A204.1 (cell line): ENCODE measurements at regions not wholly inside any gene's neighbourhood (a gene's known extent, or its start where the extent isn't known, plus 50 kb on each side); places are given as distances from the start of the nearest gene placed in this dataset.

Experiments
- FAIRE-seq: peaks from 2 replicates; lab custom pipeline; 2012; peaks lifted over from hg19 to GRCh38; lab: Jason Lieb, UNC

- FAIRE-seq, result no peak
Observed at GRCh38 chr12:115013236-115013981, 329.4 kb upstream of the TBX3 start.

DNA sequence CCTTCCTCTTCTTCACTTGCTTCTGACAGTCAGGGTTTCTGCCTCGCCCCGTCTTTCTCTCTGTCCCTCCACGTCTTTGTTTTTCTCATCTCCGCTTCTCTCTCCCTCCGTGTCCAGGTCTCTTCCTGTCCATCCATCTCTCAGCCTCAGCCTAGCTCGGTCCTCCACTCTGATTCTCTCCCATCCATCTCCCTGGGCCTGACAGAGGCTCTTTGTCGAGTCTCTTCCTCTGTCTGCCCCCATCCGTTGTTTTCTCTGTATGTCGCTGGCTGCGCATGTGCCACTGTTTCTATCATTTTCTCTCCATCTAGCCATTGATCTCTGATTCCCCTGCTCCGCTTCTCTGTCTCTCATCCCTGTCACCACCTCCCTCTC, 328.9 kb upstream of the TBX3 start:
- no peak for FAIRE-seq

DNA sequence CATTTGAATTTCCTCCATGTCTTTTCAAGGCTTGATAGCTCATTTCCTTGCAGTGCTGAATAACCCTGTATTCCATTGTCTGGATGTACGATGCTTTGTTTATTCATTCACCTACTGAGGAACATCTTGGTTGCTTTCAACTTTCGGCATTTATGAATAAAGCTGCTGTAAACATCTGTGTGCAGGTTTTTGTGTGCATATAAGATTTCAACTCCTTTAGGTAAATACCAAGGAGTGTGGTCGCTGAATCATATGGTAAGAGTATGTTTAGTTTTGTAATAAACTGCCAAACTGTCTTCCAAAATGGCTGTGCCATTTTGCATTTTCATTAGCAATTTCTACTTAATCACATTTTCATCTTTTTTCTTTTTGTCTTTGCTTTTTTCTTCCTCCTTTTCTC, 327.7 kb upstream of the TBX3 start:
- FAIRE-seq, result no peak

DNA sequence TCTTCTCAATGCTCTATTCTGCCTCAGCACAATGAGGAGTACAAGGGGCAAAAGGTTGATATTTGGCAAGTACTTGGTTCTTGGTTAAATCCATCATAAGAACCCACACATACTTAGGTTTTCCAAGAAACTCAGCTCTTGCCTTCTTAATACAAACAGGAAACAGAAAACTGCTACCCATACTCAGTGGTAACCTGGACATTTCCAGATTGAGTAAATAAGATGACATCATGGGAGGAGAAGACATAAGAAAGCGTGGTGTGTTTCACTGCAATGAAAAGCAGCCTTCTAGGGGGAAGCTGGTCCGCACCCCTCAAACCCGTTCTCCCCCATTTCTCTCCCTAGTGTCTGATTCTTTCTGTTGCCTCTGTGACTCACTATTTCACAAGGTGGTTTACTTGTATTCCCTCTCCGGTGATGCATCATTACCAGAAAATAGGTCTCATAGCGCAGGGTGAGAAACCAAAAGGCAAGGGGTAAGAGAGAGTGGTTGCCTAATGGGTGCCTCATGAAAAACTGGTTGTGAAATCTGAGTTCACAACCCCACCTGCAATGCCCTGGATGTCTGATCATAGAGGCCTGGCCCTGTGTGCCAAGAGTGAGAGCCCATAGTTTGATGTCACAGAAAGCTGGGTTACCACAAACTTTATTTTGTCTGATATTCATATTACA, 326.5 kb upstream of the TBX3 start:
- no peak for FAIRE-seq

- no peak for FAIRE-seq
Observed at GRCh38 chr12:115008929-115009328, 325.0 kb upstream of the TBX3 start.

DNA sequence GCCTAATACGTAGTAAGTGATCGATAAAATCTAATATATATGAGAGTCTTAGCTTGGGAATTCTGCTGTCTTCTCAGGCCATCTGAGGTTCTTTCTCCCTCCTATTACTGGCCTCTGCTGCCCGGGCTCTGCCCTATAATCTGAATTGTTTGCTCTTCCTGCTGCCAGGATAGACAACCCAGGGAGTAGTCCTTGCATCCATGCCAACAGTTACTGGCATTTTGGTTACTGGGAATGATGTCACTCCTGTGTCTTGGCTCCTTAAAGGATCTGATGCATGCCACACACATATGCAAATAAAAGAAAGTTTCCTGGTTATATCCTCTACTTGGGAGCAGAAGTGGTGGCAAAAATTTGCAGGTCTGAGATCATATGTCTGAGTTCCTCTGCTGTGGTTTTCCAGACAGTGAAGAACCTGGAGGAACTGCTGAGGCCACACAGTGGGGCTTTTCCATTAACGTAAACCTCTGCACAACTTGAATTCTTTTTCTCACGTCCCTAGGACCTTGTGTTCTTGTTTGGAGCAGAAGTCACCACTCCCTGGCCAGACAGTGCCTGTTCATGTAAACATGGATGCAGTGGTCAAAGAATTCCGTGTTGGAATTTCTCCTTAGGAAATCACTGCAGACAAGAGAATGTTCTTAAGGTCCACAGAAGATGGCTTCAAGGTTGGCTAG, 320.6 kb upstream of the TBX3 start:
- FAIRE-seq, result no peak

DNA sequence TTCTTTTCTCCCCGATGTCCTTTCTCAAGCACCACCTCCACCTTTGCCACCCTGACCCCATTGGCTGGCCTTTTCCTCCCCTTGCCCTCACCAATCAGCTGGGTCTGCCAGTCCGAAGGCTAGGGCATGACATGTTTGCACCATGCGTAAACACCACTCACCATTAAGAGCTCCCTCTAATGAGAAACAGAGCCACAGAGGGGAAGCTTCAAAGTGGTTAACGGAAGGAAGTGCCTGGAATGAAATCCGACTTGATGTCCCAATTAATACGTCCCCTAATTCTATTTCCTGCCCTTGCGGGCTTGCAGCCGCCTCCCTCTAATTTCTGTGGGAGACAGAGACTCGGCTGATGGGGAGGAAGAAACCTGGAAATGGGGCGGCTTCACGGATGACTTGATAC, 318.5 kb upstream of the TBX3 start:
- no peak for FAIRE-seq

DNA sequence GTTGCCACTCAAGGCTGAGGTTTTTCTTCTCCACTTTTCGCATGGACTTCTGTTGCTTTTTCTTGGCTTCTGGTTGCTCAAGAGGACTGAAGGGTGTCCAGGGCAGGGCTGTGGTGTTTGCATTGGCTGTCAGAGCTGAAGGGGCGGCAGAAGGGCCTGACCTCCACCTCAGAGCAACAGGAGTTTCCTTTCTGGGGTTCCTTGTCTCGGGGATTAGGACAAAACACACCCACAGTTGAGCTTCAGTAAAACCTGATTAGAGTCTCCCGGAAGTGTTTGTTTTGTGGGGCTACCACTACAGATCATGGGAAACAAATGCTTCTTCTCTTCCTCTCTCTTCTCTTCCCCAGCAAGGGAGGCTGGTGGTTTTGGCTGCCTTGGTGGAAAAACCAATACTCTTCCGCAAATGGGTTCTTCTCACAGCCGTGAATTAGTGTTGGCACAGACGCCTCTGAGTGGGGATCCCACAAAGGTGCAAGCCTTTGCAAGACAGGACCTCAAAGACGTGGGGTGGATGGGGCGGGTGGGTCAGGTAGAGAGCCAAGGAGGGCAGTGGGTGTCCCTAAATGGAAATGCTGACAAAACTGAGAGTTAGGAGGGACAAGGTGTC, 317.7 kb upstream of the TBX3 start:
- FAIRE-seq, result no peak

GRCh38 chr12:115000038-115000437, 316.1 kb upstream of the TBX3 start:
- no peak for FAIRE-seq

GRCh38 chr12:114998750-114999128, 314.8 kb upstream of the TBX3 start:
- FAIRE-seq, result no peak

GRCh38 chr12:114998118-114998749, 314.3 kb upstream of the TBX3 start:
- no peak for FAIRE-seq

DNA sequence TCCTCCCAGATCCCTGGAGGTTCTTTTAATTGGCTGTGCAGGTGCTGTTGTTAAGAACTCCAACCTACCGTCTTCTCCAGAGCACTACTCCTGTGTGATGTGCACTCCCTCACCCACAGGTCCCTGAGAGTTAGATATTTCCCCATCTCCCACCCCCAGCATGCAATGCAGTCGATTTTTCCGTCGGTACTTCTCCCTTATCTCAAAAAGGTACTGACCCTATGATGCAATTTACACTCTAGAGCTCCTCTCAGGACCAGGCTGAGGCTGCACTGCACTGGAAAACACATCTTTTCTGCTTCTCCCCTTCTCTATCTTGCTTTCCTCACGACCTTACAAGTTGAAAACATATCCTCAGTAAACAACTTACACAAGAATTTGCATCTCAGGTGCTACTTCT, 312.4 kb upstream of the TBX3 start:
- FAIRE-seq, result no peak

DNA sequence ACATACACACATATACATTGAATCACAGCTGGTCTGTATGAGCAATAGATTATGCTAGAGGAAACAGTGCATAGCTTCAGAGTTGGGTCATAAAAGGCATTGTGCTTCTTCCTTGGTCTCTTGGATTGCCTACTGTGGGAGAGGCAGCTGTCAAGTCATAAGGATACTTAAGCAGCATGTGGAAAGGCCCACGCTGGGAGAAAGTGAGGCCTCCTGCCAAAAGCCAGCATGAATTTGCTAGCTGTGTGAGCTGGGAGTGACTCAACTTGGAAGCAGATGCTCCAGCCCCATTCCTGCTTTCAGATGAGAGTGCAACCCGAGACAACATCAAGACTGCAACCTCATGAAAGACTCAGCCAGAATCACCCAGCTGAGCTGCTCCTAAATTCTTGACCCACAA, 311.9 kb upstream of the TBX3 start:
- no peak for FAIRE-seq

DNA sequence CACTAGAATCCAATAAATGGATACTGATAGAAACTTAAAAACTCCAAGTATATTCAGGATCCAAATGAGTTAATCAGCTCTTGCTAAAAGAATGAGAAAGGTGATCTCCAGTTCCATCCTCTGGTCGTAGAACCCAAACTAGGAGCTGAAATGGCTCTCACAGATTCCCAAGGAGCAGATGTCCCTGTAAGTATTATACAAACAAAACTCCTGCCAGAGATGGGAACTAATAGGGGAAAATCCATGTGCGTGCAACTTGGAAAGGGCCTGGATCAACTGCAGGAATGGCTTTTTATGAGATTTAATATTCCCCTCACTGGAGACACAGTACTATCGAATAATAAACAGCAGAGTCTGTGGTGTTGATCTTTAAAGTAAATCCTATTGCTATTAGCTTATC, 309.2 kb upstream of the TBX3 start:
- FAIRE-seq, result no peak

GRCh38 chr12:114992443-114992842, 308.5 kb upstream of the TBX3 start:
- no peak for FAIRE-seq

GRCh38 chr12:114990381-114990780, 306.4 kb upstream of the TBX3 start:
- no peak for FAIRE-seq

DNA sequence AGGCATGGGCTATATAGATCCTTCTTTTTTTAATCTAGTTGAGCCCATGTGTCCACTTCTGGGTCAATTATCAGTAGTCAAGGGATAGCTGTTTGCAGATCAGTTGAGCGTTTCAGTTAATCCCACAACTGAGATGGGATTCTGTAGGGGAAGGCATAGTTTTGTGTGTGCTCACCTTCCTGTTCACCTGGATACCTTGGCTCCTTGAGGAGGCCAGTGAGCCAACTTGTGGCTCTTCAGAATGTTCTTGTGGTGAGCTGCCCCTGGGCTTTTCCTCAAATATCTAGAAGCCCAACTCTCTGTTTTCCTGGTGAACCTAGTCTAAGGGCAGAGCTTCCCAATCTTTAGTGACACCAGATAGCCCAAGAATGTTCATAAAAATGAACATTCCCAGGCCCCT, 302.9 kb upstream of the TBX3 start:
- FAIRE-seq, result no peak

GRCh38 chr12:114986178-114986714, 302.3 kb upstream of the TBX3 start:
- no peak for FAIRE-seq

DNA sequence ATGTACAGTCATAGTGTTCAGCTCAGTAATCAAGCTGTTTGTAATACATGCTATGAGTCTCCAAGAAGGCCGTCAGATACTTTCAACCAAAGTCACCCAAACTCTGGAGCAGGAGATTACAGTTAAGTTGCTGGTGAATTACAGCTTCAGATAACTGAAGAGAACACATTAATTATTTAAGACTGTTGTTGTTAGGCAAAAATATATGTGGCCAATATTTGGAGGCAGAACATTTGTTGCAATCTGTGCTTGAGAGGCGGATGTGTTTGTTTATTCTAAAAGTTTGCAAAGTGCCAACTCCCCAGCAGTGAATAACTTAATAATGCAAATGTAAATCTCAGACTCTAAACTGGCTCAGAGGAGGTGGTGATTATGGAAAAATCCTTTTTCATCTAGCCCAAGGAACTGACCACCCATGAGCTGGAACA, 300.7 kb upstream of the TBX3 start:
- FAIRE-seq, result no peak

DNA sequence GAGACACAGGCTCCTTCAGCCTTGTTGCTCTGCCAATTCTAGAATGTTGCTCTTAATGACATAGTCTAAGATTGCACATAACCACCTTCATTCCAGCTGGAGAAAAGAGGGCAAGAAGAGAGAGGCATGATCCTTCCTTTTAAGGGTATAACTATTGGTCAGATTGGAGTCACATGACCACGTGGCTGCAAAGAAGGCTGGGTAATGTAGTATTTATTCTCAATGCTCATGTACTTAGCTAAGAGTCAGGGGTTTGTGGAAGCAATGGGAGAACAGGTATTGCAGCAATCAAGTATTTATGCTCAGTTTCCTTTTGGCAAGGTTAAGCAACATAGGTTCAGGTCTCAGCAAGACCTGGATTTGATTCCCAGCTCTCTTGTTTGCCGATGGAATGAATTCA, 298.8 kb upstream of the TBX3 start:
- no peak for FAIRE-seq

GRCh38 chr12:114981036-114981435, 297.1 kb upstream of the TBX3 start:
- FAIRE-seq, result no peak

DNA sequence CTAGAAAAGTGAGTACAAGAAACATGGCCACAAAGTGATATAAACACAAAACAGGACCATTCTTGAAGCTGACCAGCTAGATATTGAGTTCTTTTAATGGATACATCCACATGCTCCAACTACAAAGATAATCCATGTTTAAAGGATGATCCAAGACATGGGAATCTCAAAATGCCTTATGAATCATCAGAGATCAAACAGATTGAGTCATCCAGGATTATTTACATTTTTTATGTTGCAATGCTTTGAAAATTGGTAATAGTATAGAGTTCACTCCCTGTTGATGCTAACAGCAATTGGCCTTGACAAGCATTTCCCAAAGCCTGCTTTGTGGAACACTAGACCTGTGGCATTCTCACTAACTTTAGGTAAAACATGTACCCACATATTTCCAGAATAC, 293.0 kb upstream of the TBX3 start:
- FAIRE-seq, result no peak

GRCh38 chr12:114976372-114976771, 292.4 kb upstream of the TBX3 start:
- no peak for FAIRE-seq
